GM11168 (cell line): ENCODE measurements at regions not wholly inside any gene's neighbourhood (a gene's known extent, or its start where the extent isn't known, plus 50 kb on each side); places are given as distances from the start of the nearest gene placed in this dataset.
"Not testable (repeated sequence)": the region's sequence is repeated elsewhere in the genome, so short reads cannot be mapped to it uniquely, and the experiment has no call there.

ENCODE experiments used
- in situ Hi-C: fragments of 300-500 bp; cut with MboI; formaldehyde crosslinking; loops from one replicate; pipeline ENCODE4 v1.12.0; 2022; ENCODE audit warnings: low sequenced_read_pairs; ENCODE audit not compliant: unreplicated experiment

DNA sequence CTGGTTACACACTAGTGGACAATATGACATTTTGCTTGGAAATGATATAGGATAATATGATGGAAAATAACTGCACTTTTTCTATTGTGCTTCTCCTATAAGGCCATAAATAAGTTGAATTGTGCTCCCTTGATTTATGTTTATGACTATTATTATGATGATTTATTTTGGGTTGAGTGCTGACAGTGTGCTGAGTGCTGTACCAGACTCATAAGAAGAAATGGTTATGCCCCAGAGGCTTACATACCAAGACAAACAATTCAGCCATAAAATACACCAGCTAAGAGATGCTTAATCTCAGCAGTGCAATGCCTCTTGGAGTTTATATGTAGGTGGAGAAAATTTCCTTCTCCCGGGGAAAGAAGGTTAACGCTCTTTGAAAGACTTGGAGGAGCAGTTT lies 199.8 kb upstream of the NOCT start:
- in situ Hi-C loops: no loop called here

DNA sequence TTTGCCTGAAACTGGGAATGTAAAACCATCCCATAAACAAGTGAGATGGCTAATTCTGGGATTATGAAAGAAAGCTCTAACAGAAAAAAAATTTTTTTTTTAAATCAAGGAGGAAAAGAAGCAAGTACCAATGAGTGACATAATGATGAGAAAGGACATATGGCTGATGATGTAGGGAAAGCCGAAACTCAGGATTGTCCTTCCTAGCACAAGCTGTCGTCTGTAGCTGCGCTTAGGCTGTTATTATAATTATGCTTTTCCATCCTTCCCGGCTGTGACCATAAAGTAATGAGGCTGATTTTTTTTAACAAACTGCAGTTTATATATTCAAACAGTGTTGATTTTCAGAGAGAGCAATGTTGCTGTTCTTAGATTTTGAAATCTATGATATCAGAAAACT lies 209.8 kb upstream of the NOCT start:
- in situ Hi-C loops: no loop called here

DNA sequence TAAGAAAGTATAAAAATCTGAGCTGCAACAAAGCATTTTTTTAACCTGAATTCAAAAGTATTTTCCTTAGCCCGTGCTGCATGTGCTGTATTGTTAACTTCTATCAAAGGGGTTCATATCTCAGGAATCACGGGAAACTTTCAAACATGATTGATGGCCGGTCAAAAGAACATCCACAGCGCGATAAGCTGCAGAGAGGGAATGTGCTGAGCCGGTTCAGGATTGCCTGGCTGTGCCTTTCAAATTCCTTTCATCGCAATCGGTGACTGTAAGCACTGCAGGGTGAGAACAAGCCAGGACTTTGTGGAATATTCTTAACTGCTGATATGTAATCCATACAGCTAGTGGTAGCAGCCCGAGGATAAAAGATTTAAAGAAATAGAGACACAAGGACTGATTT lies 210.9 kb upstream of the NOCT start:
- in situ Hi-C loops: no loop called here

DNA sequence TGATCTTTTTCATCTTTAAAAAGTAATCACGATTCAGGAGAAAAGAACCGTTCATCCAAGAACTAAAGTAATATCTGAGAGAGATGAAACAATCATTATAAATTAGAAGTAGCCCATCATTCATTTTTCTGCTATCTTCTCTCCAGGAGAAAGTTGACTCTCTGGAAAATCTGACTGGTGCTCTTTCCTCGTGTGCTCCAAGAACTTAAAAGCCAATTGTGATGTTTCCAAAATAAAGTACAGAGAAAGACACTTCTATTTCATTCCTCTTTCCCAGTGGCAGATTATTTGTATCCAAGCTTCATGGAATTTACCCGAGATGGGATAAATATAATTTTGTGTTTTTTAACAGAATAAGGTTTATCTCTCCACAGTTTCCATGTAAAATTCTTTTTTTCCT lies 212.5 kb upstream of the NOCT start:
- in situ Hi-C loops: no loop called here

DNA sequence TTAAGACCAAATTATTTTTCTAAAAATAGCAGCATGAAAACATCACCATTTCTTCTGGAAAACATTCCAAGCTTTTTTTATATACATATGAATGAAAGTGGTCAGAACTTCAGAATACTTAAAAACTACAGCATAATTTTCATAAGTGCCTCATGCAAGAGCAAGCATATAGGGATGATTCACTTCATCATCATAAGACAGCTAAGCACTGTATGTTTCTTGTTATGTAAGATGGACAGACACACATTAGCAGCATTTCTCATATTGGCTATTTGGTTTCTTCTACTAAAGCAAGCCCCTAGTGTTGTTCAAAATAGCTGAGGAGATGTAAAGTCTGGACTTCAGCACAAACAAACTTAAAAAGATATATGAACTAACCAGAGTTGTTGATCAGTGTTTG lies 213.1 kb upstream of the NOCT start:
- in situ Hi-C loops: no loop called here

DNA sequence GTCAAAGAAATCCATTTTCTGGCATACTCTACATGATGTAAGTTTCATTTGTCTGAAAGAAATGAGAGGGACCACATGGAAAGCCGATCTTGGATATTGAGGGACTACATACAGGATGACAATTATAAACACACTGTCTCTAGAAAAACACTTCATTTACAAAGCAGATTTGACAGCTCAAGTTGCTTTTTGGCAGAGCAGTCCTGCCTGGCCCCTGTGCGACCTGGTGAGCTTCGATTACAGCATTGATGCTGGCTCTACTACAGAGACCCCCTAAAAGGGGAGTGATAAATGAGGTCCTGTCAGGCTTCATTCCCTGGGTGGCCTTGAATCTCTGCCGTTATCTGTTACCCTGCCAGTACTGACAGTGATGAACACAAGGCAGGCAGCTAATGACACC lies 215.2 kb upstream of the NOCT start:
- in situ Hi-C loops: no loop called here

DNA sequence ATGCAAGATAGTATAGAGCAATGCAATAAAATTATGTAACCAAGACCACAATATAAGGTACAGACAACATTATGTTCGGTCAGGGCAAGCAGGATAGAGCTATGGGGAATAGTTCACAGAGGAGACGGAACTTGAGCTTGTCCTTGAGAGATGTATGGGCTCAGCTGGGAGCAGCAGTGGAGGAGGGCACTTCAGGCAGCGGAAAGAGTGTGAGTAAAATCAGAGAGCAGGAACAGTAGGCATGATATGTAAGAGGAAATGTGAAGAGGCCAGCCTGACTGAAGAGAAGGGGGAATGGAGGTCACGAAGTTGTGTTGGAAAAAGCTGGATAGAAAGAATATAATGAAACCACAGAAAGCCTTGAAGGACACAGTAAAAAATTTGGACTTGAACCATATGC lies 217.2 kb upstream of the NOCT start:
- in situ Hi-C loops: no loop called here

DNA sequence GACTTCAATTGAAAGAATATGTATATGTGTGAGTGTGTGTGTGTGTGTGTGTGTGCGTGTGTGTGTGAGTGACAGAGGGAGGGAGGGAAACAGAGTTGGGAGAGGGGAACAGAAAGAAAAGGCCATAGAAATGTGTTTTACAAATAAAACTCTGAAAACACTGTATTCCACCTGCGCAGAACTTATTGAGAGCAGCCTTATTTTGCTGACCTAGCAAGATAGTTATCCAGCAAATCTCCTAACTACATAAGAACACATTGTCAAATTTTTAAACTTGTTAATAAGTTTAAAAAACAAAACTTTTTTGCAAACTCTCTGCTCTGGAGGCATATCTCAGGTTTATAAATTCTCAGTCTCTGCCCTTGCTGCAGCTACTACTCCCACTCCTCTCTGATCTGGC lies 217.9 kb upstream of the NOCT start:
- in situ Hi-C loops: no loop called here

DNA sequence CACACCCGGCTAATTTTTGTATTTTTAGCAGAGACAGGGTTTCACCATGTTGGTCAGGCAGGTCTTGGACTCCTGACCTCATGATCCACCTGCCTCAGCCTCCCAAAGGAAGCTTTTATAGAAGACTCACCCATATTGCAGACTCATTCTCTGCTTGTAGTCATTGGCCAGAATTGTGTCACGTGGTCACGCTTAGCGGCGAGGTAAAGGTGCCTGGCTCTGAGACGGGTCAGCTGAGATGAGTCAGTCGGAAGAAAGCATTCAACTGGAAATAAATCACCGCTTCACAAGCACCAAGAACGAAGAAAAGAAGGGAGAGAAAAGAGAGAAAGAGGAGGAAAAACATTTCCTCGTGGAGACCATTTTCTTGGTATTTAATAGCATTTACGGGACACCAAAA lies 218.8 kb upstream of the NOCT start:
- in situ Hi-C loops: no loop called here

DNA sequence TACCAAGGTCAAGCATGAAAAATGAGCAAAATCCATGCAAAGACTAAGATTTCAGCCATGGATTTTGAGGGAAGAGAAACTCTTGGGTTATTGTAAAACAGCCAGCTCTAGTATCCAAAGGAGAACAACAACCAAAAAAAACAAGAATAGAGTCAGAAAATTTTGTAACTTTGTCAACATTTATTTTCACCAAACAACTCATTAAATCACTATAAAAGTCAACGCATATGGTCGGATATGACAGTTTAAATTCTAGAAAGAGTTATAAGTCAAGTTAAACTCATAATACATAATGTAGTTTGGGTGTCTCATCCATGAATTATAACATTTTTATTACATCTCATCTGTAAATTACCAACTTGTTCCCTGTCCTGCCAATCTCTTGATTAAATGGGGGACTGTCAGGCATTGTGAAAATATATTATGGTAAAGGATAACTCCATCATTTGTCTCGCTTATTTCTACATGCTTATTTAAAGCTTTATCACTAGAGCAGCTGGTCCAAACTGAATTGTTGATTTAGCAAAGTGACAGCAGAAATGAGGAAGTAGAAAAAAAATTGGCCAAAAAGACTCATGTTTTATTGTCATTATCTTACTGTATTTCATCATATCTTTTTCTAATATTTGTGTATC lies 224.8 kb upstream of the NOCT start:
- in situ Hi-C loops: no loop called here

DNA sequence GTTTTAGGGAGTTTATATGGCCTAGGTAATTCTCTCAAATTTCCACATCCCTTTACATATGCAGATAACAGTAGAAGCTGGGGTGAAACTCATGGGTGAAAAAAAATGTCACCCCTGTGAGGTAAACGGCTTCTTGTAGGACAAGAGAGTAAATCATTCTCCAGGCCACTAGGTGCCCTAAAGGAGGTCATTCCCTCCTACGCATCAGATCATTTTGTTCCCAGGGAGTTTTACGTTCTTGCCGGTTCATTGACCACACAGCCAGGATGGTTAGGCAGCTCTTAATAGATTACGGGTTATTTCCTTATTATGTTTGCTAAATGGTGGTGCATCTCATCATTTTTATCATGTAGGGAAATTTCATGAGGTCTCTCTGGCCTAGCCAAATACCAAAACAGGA lies 225.8 kb upstream of the NOCT start:
- in situ Hi-C loops: no loop called here

DNA sequence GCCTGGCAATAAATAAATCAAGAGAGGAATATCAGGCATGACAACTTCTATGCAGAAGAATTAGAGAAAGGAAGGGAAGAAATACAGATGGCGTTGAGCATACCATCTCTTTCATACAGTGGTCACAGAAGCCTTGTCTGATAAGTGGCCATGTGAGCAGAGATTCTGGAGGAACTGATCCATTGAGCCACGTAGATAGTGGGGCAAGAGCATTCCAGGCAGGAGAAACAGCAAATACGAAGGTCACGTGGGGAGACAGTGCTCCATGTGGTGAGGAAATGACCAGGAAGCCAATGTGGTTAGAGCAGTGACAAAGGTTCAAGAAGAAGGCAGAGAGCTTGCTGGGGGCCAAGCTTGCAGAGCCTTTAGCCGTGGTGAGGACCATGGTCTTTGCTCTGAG lies 226.7 kb upstream of the NOCT start:
- in situ Hi-C loops: no loop called here

DNA sequence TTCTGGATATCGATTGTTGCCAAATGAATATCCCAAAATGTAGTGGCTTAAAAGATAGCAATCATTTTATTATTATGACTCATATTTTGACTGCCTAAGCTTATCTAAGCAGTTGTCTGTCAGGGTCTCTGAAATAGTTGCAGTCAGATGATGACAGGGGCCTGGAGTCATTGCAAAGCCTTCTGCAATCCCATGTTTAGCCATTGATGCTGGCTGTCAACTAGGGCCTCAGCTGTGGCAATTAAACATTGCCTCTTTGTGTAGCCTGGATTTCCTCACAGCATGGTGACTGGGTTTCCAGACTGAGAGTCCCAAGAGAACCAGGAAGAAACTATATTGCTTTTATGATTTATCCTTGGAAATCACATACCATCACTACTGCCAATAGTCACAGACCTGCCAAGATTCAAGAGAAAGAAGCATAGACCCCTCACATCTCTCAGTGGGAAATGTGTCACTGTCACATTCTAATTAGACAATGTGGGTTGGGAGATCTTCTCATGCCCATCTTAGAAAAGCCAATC lies 227.3 kb upstream of the NOCT start:
- in situ Hi-C loops: no loop called here

DNA sequence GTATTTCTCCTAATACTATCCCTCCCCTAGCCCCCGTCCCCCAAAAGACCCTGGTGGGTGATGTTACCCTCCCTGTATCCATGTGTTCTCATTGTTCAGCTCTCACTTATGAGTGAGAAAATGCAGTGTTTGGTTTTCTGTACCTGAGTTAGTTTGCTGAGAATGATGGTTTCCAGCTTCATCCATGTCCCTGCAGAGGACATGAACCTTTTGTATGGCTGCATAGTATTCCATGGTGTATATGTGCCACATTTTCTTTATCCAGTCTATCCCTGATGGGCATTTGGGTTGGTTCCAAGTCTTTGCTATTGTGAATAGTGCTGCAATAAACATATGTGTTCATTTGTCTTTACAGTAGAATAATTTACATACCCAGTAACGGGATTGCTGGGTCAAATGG lies 235.8 kb upstream of the NOCT start:
- in situ Hi-C loops: not testable (repeated sequence)

DNA sequence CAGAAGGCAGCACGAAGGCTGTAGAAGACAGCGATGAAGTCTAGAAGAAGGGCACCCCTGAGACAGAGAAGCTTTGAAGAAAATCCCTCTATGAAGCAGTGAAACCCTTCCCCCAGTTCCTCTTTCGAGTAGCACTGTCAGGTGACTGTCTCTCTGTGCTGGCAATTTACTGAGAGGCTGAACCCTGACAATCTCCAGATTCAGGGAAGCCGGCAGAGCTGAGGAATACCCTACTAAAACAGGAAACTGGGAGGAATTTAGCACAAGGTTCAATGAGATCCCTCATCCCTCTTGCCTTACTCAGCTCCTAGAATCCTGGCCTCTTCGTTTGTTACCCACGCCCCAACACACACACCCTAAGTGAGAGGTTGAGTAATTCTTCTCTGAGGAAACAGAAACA lies 239.7 kb upstream of the NOCT start:
- in situ Hi-C loops: no loop called here

DNA sequence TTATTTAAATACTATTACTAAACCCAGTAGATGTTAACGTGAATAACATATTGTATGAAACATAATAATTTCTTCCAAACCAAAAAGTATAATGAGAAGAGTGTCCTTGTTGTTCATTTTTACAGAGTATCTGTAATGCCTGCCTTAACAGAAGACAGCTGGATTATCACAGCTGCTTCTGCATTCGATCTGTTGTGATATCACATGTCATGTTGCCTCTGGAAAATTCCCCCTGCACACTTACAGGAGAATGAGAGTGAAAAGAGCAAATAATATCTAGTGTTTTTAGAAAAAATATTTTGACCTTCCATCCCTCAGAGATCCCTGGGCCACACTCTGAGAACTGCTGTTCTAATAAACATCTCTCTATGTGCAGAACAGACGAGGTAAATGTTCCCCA lies 240.1 kb upstream of the NOCT start:
- in situ Hi-C loops: no loop called here

DNA sequence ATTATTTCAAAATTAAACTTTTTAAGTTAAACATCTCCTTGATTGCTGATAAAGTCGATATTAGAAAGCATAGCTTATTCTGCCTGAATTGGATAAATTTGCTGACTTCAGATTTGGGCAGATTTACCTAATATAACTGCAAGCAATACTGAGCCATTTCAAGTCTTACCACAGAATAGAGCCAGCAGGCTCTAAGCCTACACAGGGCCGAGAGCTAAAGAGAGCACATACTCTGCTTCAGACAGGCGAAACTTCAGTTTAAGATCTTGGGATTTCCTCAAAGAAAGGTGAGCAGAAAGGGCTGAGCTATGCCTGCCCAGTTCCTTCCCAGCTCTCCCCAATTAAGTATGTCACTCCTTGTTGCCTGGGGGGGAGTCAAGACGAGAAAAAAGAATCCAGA lies 240.6 kb upstream of the NOCT start:
- in situ Hi-C loops: no loop called here

DNA sequence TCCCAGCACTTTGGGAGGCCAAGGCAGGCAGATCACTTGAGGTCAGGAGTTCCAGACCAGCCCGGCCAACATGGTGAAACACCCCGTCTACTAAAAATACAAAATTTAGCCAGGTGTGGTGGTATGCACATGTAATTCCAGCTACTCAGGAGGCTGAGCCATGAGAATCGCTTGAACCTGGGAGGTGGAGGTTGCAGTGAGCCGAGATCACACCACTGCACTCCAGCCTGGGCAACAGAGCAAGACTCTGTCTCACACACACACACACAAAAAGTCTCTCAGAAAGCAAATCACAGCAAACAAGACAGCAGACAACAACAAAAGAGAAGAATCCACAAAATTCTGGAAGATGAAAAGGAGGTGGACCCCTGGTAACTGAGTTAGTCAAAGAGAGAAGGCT lies 241.5 kb upstream of the NOCT start:
- in situ Hi-C loops: not testable (repeated sequence)

DNA sequence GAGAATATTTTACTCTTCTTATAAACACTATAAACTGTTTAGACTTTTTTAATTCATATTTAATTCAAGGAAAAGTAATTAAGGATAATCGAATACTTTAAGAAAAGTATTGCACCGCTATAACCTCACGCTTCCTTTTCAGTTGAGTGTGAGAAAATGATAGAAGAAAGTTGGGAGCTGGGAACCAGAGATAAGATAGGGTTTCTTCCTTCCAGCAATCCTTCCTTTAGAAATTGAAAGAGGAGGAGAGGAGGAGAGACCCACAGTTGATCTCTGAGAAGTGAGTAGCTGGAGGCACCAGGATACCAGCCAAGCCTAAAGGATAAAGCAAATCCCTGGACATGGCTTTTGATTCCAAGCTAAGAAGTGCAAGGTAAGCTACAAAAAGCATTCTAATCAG lies 242.3 kb upstream of the NOCT start:
- in situ Hi-C loops: no loop called here

DNA sequence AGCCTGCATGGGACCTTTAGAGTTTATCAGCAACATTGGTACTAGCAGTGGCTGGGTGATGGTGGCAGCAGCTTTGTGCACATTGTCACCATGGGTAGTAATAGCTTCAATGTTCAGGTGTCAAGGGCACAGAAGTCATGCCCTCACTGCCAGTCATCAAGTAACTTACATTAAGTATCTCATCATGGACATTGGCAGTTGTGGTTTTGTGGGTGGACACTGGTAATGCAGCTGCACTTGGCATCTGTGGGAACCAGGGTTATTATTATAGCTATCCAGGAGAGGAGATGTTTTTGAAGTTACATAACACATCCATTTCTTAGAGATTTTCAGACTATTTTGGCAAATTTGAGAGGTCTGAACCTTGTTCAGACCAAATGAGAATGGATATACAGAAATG lies 243.2 kb upstream of the NOCT start:
- in situ Hi-C loops: no loop called here

DNA sequence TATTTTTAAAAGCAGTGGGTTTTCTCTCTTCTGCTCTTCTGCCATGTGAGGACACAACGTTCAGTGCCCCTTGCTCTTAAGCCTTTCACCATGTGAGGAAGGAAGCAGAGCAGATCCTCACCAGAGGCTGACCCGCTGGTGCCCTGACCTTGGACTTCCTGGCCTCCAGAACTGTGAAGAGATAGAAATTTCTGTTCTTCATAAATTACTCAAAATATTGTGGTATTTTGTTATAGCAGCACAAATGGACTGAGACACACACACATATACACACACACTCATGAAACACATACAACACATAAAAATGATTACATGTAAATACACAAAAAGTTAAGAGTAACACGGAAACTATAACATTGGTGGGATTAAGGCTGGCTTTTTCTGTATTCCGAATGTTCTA lies 244.8 kb upstream of the NOCT start:
- in situ Hi-C loops: no loop called here

DNA sequence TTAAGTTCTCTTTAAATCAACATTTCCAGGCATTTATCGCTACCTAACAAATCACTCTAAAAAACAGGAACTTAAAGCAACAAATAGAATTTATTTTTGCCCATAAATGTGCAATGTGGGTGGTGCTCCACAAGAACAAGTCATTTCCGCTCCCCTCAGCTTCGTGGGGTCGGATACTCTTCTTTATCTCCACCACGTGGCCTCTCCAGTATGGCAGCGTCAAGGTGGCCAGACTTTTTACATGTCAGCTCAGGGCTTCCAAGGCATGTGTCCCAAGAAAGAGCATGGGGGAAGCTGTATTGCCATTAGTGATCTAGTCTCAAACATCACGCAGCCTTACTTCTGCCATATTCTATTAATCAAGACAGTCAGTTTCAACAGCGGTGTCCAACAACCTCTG lies 249.2 kb upstream of the NOCT start:
- in situ Hi-C loops: no loop called here

DNA sequence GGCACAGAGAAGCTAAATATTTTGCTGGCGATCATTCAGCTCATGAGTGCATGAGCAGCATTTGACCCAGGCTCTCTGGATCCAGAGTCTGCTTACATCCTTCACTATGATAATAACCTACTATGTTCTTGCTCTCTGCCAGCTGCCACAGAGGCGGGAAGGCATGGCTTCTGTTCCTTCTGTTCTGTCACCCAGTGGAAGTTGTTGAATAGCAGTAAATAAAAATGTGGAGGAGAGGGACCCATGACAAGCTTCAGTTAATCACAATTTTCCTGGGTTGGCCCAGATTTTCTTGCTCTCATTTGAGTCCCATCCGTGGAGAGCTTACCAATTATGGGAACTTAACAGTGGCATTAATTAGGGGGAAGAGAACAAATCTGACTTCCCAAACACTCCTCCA lies 250.1 kb upstream of the NOCT start:
- in situ Hi-C loops: no loop called here
